Epidermal melanocyte (primary cell): ENCODE measurements at regions not wholly inside any gene's neighbourhood (a gene's known extent, or its start where the extent isn't known, plus 50 kb on each side); places are given as distances from the start of the nearest gene placed in this dataset.

Experiments
- DNase-seq: peaks from one replicate; pipeline ENCODE4 v3.0.0; 2011; ENCODE audit warnings: low spot score; ENCODE audit not compliant: insufficient read length

DNA sequence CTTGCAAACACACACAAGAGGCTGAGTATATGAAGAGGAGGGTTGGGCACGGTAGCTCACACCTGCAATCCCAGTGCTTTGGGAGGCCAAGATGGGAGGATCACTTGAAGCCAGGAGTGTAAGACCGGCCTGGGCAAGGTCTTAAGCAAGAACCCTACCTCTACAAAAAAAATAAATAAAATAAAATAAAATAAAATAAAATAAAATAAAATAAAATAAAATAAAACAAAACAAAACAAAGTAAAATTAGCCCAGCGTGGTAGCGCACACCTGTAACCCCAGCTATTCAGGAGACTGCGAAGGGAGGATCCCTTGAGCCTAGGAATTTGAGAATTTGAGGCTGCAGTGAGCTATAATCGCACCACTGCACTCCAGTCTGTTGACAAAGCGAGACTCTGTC, 337.9 kb downstream of the SHANK2 start:
- no peak for DNase-seq

DNA sequence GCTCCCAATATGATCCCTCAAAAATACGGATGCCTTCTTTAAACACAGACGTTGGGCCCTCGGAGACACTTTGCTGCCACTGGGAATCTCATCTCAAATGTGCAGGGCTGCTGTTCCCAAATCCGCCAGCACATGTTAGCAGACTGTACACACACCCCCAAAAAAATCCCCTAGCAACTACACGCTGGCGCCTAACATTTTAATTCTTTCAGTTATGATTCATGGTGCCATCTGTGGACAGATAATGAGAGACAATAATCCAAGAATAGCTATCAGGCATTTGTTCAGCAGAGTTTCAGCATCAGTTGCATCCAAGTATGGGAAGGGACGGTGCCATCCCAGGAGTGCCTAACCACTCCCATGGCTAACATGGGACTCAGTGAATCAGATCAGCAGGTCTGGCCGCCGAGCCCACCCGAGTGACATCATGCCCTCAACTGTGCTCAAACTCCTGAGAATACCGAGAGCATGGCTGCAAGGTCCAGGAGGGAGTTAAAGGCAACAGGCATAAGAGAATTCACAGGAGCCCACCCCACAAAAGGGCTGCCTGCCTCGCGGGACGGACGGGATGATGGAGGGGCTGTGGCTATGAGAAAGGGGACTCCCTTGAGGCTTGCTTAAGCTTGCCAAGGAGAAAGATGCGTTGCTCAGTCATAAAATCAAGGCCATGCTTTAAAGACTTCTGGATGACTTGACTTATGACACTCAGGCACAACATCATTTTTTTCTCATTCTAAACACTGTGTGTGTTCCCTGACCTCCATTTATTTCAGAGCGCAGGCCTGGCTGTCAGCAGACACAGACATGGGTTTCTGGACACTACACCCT, 337.0 kb downstream of the SHANK2 start:
- DNase-seq: no peak

DNA sequence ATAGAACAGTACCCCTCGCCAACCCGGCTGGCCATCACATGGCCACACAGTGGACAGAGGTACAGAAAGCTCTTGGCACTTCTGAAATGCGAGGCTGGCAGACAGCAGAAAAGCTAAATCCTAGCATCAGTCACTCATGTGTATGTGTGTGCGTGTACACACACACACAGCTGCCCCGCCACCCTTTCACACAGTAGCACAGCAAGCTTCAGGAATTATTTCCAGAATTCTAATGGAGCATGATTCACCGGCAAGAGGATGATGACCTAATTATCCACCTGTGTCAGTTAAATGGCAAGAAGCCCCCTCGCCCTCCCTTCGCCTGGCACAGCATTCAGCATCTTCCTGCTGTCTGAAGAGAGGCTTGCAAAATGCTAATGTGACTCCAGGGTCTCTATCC, 336.0 kb downstream of the SHANK2 start:
- no peak for DNase-seq

DNA sequence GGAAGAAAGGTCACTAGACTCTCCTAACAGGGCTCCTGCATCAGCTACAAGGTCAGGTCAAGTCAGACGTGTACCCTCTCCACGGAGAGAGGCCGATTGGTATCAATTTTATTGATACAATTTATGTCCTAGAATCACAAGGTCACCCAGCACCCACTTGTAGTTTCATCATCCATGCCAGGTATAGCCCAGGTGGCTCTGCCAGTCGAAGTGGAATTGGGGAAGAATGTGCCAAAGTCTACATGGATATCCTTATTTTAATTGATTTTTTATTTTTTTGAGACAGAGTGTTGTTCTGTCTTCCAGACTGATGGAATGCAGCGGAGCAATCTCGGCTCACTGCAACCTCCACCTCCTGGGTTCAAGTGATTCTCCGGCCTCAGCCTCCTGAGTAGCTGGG, 334.1 kb downstream of the SHANK2 start:
- DNase-seq: no peak

DNA sequence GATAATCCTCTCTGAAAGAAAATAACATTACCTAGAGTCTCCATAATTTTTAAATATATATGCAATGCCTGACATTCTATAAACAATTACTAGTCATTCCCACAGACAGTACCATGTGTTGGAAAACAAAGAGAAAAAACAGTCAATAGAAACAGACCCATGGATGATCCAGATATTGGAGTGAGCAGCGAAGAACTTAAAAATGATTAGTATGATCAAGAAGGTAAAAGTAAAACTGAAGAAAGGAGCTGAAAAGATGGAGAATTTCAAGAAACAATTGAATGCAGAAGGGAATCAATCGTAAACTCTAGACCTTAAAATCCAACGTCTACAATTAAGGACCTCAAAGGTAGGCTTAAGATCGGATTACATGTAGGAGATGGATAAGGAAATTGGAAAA, 330.6 kb downstream of the SHANK2 start:
- DNase-seq: no peak

DNA sequence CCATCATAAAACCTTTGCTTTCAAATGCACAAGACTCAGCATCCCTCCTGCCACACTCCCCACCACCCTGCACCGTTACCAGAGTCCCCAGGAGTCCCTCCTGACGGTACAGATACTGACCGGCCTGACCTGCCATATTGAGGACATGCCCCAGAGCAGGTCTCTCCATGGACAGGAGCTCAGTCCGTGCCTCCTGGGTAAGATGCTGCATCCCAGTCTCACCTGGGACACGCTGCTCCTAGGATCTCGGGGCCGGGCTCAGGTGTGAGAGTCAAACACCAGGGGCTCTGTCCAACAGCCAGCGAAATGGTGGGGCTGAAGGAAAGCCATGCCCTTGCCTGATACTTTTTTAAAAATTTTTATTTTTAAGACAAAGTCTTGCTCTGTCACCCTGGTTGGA, 328.3 kb downstream of the SHANK2 start:
- DNase-seq: no peak

DNA sequence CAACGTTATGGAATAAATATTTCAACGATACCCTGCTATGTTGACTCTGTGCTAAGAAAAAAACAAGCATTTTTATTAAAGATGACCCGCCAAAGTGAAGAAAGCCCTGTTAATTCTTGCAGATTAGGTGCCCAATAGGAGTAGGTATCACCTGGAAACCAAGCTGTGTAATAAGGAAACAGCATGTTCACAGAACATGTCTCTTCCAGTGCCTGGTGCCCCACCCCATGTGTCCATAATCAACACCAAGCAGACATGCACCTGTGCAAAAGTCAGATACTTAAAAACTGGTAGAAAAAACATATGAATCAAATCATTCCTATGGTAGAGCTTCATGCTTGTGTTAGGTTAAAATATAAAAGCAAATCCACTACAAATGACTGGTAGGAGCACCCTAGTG, 327.1 kb downstream of the SHANK2 start:
- no peak for DNase-seq

DNA sequence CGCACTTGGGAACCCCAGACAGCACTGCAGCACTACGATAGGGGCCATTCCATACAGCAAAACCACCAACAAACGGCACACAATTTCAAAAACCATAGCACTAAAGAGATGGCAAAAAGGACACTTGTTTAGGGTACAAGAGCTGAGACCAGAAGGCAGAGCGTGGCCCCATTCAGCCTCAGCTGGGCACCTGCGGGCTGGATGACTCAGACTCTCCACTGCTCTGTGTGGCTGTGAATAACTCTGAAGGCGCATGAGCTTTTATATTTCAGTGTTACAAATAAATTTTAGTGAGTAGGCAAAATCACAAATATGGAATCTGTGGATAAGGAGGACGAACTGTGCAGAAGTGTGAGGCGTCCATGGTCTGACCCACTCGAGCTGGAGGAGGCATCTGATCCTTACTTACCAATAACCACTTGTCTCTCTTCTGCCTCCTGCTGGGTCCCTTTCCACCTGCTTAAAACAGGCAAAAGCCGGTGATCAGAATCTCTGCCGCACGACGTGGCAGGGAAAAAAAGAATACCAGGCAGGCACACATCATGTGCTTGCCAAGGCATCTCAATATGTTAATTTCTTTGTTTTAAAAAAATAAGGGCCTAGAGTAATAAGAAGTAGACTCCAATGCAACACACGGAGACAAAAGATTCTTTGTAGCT, 325.7 kb downstream of the SHANK2 start:
- no peak for DNase-seq

DNA sequence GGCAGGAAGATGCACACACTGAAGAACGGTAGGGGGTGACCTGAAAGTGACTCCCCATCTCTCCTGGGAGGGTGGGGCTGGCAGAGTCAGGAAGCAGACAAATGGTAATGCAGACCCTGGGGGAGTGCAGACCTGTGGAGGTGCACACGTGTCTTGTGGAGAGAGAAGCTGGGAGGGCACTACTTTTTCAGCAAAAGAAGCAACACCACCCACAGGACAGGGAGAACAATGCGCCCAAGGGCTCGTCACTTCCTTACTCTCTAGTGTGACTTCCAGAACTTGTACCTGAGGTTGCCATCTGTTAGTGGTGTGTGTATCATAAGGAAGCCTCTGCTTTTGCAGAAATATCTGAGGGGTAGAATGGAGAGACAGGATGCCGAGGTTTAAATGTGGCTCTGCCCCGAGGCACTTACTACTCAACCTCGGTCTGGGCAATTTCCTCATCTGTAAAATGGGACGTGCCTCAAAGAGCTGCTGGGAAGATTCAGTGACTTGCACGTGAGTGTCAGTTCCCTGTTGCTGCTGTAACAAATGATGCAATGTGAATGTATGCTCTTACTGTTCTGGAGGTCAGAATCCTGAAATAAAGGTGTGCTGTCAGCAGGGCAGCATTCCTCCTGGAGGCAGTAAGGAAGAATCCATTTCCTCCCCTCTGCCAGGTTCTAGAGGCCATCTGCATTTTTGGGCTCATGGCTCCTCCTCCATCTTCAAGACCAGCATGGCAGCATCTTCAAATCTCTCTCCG, 323.4 kb downstream of the SHANK2 start:
- no peak for DNase-seq

DNA sequence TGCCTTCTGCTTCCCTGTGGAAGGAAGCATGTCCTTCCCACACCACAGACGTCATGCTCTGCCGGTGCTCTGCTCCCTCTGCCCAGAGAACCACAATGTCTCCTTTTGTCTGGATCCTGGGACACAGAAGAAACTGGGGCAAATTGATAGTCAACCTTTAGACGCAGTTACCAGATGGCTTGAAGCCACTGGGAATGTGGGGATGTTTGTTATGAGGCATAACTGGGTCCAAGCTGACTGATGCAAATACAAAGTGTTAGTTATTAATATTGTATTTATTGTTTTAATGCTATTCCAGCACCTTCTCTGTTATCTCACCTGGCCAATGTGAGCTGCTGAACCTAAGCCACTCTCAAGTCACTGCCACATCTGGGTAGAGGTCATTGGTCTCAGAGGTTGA, 322.2 kb downstream of the SHANK2 start:
- no peak for DNase-seq

DNA sequence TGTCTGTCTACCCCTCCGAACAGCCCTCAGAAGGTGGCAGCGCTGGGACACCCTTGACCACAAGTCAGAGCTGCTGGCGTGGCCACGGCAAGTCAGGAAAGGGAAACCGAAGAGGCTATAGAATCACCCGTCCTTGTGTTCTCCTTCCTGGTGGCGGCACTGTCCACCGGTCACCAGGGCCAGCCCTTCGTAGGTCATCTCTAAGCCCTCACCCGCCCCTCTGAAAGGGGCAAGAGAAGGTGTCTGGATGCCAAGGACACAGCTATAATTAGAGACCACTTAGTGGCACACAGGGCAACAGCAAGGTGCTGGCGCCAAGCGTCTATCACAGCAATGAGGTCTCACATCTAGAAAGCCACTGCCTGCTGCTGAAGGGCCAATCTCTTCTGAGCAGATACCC, 320.9 kb downstream of the SHANK2 start:
- no peak for DNase-seq

DNA sequence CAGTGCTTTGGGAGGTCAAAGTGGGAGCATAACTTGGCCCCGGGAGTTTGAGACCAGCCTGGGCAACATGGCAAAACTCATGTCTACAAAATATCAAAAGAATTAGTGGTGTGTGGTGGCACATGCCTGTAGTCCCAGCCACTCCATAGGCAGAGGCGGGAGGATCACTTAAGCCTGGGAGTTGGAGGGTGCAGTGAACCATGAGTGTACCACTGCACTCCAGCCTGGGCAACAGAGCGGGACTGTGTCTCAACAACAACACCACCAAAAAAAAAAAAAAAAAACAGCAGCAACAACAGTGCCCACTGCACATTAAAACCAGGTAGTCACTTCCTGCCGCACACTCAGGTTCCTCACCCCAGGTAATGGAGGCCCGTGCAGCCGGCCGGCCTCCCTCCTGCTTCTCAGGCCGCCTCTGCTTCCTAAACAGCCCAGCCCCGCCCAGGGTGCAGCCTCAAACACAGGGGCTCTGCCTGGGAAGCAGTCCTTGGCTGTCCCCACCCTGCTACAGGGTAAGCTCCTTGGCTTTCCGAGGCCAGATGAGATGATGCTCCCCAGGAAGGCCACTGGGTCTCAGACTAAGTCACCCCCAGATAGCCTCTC, 318.3 kb downstream of the SHANK2 start:
- DNase-seq: no peak

DNA sequence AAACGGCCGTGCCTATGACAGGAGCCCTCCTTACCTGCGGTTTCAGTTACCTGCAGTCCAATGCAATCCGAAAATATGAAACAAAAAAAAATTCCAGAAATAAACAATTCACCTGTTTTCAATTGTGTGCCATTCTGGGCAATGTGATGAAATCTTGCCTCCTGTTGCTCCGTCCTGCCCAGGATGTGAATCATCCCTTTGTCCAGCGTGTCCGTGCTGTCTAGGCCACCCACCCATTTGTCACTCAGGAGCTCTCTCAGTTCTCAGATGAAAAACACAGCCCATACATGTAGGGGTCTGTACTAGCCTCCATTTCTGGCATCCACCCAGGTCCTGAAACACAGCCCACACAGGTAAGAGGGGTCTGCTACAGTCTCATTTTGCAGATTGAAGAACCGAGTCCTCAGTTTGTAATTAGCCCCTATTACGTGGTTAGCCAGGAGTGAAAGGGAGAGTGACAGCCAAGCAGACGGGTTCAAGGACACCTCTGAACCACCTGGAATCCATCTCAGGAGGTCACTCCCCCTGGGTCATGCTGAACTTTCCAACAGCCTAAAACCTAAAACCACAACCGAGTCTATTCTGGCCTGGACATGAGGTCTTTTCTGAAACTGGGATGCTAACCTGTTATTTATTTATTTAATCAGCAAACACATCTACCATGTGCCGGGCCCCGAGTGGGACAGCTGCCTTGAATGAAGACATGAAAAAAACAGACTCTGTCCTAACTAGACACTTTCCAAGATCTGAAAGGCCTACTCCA, 317.2 kb downstream of the SHANK2 start:
- no peak for DNase-seq

DNA sequence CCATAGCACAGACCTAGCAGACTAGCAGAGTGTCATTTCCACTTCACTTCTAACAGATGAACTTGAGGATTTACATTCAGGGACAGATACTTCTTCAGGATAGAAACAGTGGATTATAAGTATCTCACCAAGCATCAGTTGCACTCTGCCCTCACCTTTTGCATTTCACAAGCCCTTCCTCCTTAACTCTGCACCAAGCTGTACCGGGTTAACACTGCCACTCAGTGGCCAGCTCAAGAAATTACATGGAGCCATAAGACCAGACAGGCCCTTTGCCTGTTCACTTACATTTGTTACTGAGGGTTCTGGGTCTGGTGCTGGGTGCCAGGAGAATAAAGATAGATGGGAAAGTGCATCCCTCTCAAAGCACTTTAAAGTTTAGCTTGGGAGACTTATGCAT, 309.8 kb downstream of the SHANK2 start:
- DNase-seq: no peak

DNA sequence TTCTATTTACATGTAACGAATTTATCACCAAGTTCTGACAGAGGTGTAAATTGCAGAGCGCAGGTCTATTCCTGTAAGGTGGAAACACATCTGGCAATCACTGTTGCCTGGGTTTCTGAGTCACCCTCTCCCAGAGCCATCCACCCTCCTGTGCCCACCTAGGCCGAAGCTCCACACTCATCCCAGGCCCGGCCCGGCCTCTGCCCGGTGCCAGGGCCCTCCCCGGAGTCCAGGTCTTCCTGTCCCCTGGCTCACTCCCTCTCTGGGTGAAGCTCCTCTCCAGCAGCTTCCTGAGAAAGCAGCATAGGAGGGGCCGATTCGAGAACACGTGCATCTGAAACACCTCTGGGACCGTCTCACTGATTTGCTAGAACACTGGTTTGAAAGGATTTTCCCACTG, 308.2 kb downstream of the SHANK2 start:
- no peak for DNase-seq

DNA sequence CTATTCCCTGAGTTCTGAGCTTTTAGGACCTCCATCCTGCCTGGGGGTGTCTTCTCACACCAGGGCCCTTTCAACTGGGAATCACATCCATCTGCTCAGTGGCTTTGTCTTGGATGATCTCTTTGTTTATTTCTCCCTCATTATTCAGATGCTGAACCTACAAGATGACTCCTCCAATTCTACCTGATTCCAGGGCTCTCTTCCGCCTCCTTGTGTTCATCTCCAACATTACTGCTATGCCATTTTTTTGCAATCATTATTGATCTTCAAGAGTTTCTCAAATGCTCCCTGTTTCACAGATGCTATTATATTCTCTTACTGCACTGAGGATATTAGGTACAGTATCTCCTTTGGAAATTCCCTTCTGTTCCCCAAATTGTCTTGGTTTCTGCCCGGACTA, 307.7 kb downstream of the SHANK2 start:
- no peak for DNase-seq

DNA sequence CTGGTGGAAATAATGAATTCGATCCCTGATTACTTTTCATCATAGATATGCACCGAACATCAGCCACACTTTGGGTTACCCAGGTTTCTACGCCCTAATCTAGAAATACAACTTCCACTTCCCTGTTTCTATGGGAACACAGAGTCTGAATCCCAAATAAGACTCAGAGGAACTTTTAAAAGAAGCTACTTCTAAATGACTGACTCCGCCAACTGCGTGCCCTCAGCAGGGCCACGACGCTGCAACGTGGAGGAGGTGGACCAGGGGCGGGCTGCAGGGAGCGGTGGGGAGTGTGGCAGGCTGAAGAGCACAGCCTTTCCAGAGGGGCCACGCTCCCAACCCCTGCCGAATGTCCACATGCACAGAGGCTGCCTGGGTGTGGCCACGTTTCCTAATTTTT, 304.0 kb downstream of the SHANK2 start:
- no peak for DNase-seq

DNA sequence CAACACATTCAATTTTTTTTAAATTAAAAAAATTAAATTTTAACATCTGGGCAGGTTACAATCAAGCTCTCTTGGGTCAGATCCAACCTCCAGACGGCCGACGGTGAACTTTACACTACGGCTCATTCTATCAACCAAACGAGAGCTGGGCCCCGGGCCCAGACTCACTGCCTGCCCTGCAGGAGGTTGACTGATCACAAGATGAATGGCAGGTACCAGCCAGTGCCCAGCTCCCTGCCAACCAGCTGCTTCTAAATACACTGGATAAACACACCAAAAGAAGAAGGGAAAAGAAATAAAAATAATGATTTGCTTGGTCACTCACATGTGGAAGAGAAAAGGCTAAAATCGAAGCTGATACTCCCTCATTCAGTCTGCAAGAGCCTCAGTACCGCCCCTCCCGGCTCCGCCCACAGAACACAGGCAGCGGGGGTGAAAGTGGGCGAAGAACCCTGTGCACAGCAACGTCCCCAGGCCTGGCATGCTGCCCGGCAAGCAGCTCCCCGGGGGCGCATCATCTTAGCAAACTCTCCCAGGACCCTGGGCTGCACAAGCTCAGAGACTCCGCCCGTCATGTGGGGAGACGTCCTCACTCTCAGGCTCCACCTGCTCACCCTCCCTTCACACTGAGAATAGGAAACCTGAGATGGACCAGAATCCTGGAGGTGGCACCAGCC, 303.4 kb downstream of the SHANK2 start:
- DNase-seq: no peak

DNA sequence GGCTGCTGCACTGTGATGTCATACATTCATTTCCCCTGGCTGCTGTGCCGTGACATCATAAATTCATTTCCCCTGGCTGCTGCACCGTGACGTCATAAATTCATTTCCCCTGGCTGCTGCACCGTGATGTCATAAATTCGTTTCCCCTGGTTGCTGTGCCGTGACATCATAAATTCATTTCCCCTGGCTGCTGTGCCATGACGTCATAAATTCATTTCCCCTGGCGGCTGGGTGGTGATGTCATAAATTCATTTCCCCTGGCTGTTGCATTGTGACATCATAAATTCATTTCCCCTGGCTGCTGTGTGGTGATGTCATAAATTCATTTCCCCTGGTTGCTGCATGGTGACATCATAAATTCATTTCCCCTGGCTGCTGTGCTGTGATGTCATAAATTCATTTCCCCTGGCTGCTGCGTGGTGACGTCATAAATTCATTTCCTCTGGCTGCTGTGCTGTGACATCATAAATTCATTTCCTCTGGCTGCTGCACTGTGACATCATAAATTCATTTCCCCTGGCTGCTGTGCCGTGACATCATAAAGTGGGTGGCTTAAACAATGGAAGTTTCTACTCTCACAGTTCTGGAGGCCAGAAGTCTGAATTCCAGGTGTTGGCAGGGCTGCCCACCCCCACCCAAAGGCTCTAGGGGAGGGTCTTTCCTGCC, 301.1 kb downstream of the SHANK2 start:
- DNase-seq: no peak

DNA sequence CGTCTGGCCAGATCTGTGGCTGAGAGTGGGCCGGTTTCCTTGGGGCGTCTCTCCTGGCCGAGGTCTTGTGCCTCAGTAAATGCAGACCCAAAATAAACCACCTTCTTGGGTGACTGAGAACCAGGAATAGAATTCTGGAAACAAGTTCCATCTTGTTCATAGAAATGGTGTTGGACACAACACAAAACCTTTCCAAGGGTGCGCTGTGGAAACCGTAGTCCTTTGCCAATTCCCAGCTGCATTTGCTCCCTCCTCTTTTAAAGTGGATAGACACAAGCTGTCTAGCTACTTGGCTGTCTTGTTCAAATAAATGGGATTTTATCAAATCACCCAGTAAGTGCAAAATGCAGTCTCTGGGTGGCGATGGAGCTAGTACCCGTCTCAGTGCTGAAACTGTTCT, 300.2 kb downstream of the SHANK2 start:
- DNase-seq: no peak
